H1 (cell line): ENCODE measurements at regions not wholly inside any gene's neighbourhood (a gene's known extent, or its start where the extent isn't known, plus 50 kb on each side); places are given as distances from the start of the nearest gene placed in this dataset.

Experiments used
- CTCF ChIA-PET: fragments of 300-600 bp; sonication (Branson Sonifier 250); formaldehyde crosslinking; loops from one replicate; lab custom pipeline; 2021; ENCODE audit not compliant: partially characterized antibody; lab: Charles Lee
- POLR2A ChIA-PET: fragments of 300-600 bp; sonication (Branson Sonifier 250); formaldehyde crosslinking; loops from one replicate; lab custom pipeline; 2021; ENCODE audit warnings: inconsistent platforms; ENCODE audit not compliant: partially characterized antibody; lab: Charles Lee
- DNase-seq, 2 experiments: peaks; one replicate each; pipeline versions ENCODE4 v3.0.0 to v3.0.0-alpha.2; 2010 to 2022; ENCODE audit warnings: low spot score in 2 of 2, low read depth in 1 of 2, mixed read lengths in 1 of 2
- FAIRE-seq: peaks from 2 replicates; lab custom pipeline; 2011; peaks lifted over from hg19 to GRCh38; lab: Jason Lieb, UNC
- H2AFZ ChIP-seq: 2 replicates; pipeline ENCODE4 v1.8.1; 2012; ENCODE audit warnings: low read length, inconsistent platforms
- H2AK5ac ChIP-seq: 2 replicates; pipeline ENCODE4 v1.6.1; 2013; ENCODE audit warnings: low read depth, low read length
- H2BK120ac ChIP-seq: replicated peaks from 2 replicates; pipeline ENCODE3; 2013; ENCODE audit warnings: low read depth, low read length, inconsistent platforms
- H2BK12ac ChIP-seq: 2 replicates; pipeline ENCODE4 v1.6.1; 2013; ENCODE audit warnings: low read depth, low read length
- H2BK15ac ChIP-seq: 2 replicates; pipeline ENCODE4 v1.6.1; 2013; ENCODE audit warnings: low read length
- H2BK20ac ChIP-seq: 2 replicates; pipeline ENCODE4 v1.6.1; 2013; ENCODE audit warnings: low read length
- H2BK5ac ChIP-seq: 2 replicates; pipeline ENCODE4 v1.6.1; 2013; ENCODE audit warnings: low read depth, low read length
- H3K14ac ChIP-seq: 2 replicates; pipeline ENCODE4 v1.6.1; 2013; ENCODE audit warnings: inconsistent platforms; ENCODE audit not compliant: insufficient read length
- H3K18ac ChIP-seq: 2 replicates; pipeline ENCODE4 v1.6.1; 2013; ENCODE audit warnings: low read length; ENCODE audit errors: extremely low read depth
- H3K23ac ChIP-seq: 2 replicates; pipeline ENCODE4 v1.6.1; 2013; ENCODE audit warnings: inconsistent platforms; ENCODE audit not compliant: insufficient read length
- H3K23me2 ChIP-seq: 2 replicates; pipeline ENCODE4 v1.6.1; 2013; ENCODE audit warnings: low read depth, low read length
- H3K27ac ChIP-seq: 2 replicates; pipeline ENCODE4 v1.6.1; 2011; ENCODE audit warnings: low read depth, low read length, inconsistent platforms
- H3K27me3 ChIP-seq, 4 experiments: replicated peaks in 1 of 4; 1 replicate in 1 of 4; 2 replicates in 3 of 4; pipeline versions ENCODE4 v1.6.1 to v1.8.1; 2011 to 2013; ENCODE audit warnings: low read length in 3 of 4, mild to moderate bottlenecking in 3 of 4, inconsistent platforms in 2 of 4, mixed read lengths in 2 of 4, moderate library complexity in 1 of 4; ENCODE audit not compliant: control insufficient read depth in 3 of 4, insufficient read depth in 3 of 4; ENCODE audit errors: extremely low read depth in 1 of 4
- H3K36me3 ChIP-seq, 4 experiments: 2 replicates each; pipeline versions ENCODE4 v1.6.1 to v1.8.1; 2011 to 2013; ENCODE audit warnings: mild to moderate bottlenecking in 4 of 4, low read length in 3 of 4, moderate library complexity in 2 of 4, control low read depth in 1 of 4, inconsistent platforms in 1 of 4; ENCODE audit not compliant: insufficient read depth in 4 of 4, control insufficient read depth in 2 of 4
- H3K4ac ChIP-seq: replicated peaks from 2 replicates; pipeline ENCODE3; 2013; ENCODE audit warnings: low read length, low read depth, mixed read lengths, inconsistent platforms; ENCODE audit not compliant: insufficient read length
- H3K4me1 ChIP-seq, 4 experiments: replicated peaks in 1 of 4; 1 replicate in 1 of 4; 2 replicates in 3 of 4; pipeline versions ENCODE4 v1.6.1 to v1.8.1; 2011 to 2013; ENCODE audit warnings: low read length in 3 of 4, inconsistent platforms in 2 of 4, mixed read lengths in 1 of 4; ENCODE audit not compliant: insufficient read depth in 4 of 4, control insufficient read depth in 3 of 4
- H3K4me2 ChIP-seq, 2 experiments: 2 replicates each; pipeline versions ENCODE4 v1.6.1 to v1.8.1; 2011 to 2013; ENCODE audit warnings: low read depth in 2 of 2, low read length in 2 of 2, control low read depth in 1 of 2, inconsistent platforms in 1 of 2, mild to moderate bottlenecking in 1 of 2; ENCODE audit not compliant: insufficient read depth in 1 of 2
- H3K4me3 ChIP-seq, 4 experiments: fragments of 200-600, 300-600 bp in 1 of 4; sonication (generic), shearing (Covaris generic), sonication (Bioruptor Twin) in 1 of 4; 2 replicates each; pipeline versions ENCODE4 v1.5.1 to v1.8.1; 2011 to 2016; ENCODE audit warnings: low read length in 4 of 4, low read depth in 3 of 4, control low read depth in 2 of 4, inconsistent platforms in 2 of 4, mild to moderate bottlenecking in 2 of 4, mixed read lengths in 1 of 4, moderate library complexity in 1 of 4; ENCODE audit not compliant: insufficient read depth in 2 of 4; ENCODE audit errors: extremely low read depth in 1 of 4
- H3K56ac ChIP-seq: replicated peaks from 2 replicates; pipeline ENCODE3; 2013; ENCODE audit warnings: low read depth, mild to moderate bottlenecking, mixed read lengths, low read length, inconsistent platforms; ENCODE audit not compliant: insufficient read length
- H3K79me1 ChIP-seq: 2 replicates; pipeline ENCODE4 v1.6.1; 2013; ENCODE audit warnings: low read depth, low read length, control low read depth
- H3K79me2 ChIP-seq, 2 experiments: 2 replicates each; pipeline versions ENCODE4 v1.6.1 to v1.8.1; 2012 to 2013; ENCODE audit warnings: low read length in 2 of 2, mild to moderate bottlenecking in 2 of 2, inconsistent platforms in 1 of 2; ENCODE audit not compliant: insufficient read depth in 2 of 2, control insufficient read depth in 1 of 2
- H3K9ac ChIP-seq, 4 experiments: replicated peaks in 1 of 4; 1 replicate in 1 of 4; 2 replicates in 3 of 4; pipeline versions ENCODE4 v1.6.1 to v1.8.1; 2011 to 2013; ENCODE audit warnings: low read depth in 3 of 4, low read length in 3 of 4, control low read depth in 2 of 4, mild to moderate bottlenecking in 2 of 4, moderate library complexity in 2 of 4, inconsistent platforms in 1 of 4; ENCODE audit errors: extremely low read depth in 1 of 4
- H3K9me3 ChIP-seq, 2 experiments: 2 replicates each; pipeline versions ENCODE4 v1.6.1 to v1.8.1; 2012 to 2013; ENCODE audit warnings: mild to moderate bottlenecking in 2 of 2, moderate library complexity in 2 of 2, control low read depth in 1 of 2, inconsistent platforms in 1 of 2, low read depth in 1 of 2, low read length in 1 of 2, mixed read lengths in 1 of 2; ENCODE audit not compliant: insufficient read depth in 2 of 2
- H4K20me1 ChIP-seq, 2 experiments: replicated peaks in 1 of 2; 2 replicates each; pipeline versions ENCODE3 to v1.8.1; 2011 to 2013; ENCODE audit warnings: inconsistent platforms in 2 of 2, low read length in 2 of 2, mild to moderate bottlenecking in 1 of 2; ENCODE audit not compliant: insufficient read depth in 2 of 2, control insufficient read depth in 1 of 2
- H4K5ac ChIP-seq: 2 replicates; pipeline ENCODE4 v1.6.1; 2013; ENCODE audit warnings: low read length, low read depth, mixed read lengths, inconsistent platforms; ENCODE audit not compliant: insufficient read length
- H4K8ac ChIP-seq: 2 replicates; pipeline ENCODE4 v1.8.0; 2013; ENCODE audit warnings: mild to moderate bottlenecking, moderate library complexity, low read length, inconsistent platforms; ENCODE audit not compliant: insufficient read depth; ENCODE audit errors: extremely low read depth
- H4K91ac ChIP-seq: replicated peaks from 2 replicates; pipeline ENCODE3; 2013; ENCODE audit warnings: low read length, mixed read lengths, inconsistent platforms; ENCODE audit not compliant: insufficient read length
- CREB1 ChIP-seq: IDR thresholded peaks from 2 replicates; pipeline ENCODE4 v1.6.1; 2012; ENCODE audit warnings: inconsistent platforms
- CTCF ChIP-seq, 3 experiments: IDR thresholded peaks; 1 replicate in 2 of 3; 2 replicates in 1 of 3; pipeline versions ENCODE4 v1.5.1 to v1.6.1; 2011; ENCODE audit warnings: low read length in 3 of 3, mild to moderate bottlenecking in 3 of 3, inconsistent platforms in 2 of 3, low read depth in 1 of 3, moderate library complexity in 1 of 3; ENCODE audit not compliant: insufficient read depth in 1 of 3; ENCODE audit errors: control extremely low read depth in 1 of 3
- GABPA ChIP-seq: IDR thresholded peaks from 2 replicates; pipeline ENCODE4 v1.6.1; 2011; ENCODE audit warnings: mild to moderate bottlenecking, low read length, moderate library complexity, borderline replicate concordance; ENCODE audit not compliant: insufficient read depth
- HDAC2 ChIP-seq, 2 experiments: fragments of 300-600 bp in 1 of 2; sonication (generic) in 1 of 2; IDR thresholded peaks; 2 replicates each; pipeline ENCODE4 v1.6.1; 2011 to 2012; ENCODE audit warnings: low read depth in 2 of 2, low read length in 2 of 2, mild to moderate bottlenecking in 2 of 2, moderate library complexity in 2 of 2, borderline replicate concordance in 1 of 2, inconsistent platforms in 1 of 2
- HDAC6 ChIP-seq: IDR thresholded peaks from one replicate; pipeline ENCODE4 v1.7.1; 2012; ENCODE audit warnings: low read depth, mild to moderate bottlenecking, inconsistent platforms, low read length, moderate library complexity
- JUN ChIP-seq: IDR thresholded peaks from 2 replicates; pipeline ENCODE4 v1.6.1; 2011; ENCODE audit warnings: low read depth, mild to moderate bottlenecking, improper control_type of control experiment, low read length
- SIX5 ChIP-seq: IDR thresholded peaks from 2 replicates; pipeline ENCODE4 v1.6.1; 2011; ENCODE audit warnings: mild to moderate bottlenecking, low read depth, low read length
- ZNF274 ChIP-seq: IDR thresholded peaks from 2 replicates; pipeline ENCODE4 v1.7.0; 2012; ENCODE audit warnings: low read length, borderline replicate concordance; ENCODE audit errors: extremely low read depth
- WGBS, 2 experiments: shearing (Covaris generic) in 1 of 2; methylation state at CpG; one replicate each; pipeline versions ENCODE4 v1.1.6 to v1.1.7; 2013 to 2015; ENCODE audit warnings: low lambda C conversion rate in 2 of 2, mixed read lengths in 2 of 2, inconsistent platforms in 1 of 2, low coverage in 1 of 2, missing lambda C conversion rate in 1 of 2; ENCODE audit not compliant: insufficient replicate concordance in 2 of 2, insufficient coverage in 1 of 2, insufficient read length in 1 of 2; ENCODE audit errors: extremely low coverage in 1 of 2, missing lambda C conversion rate in 1 of 2; 5-methylcytosine and 5-hydroxymethylcytosine counted together
- TF ChIP-seq, protein P1 (sequence below): IDR thresholded peaks from 2 replicates; pipeline ENCODE4 v1.6.1; 2012; ENCODE audit warnings: inconsistent platforms

DNA sequence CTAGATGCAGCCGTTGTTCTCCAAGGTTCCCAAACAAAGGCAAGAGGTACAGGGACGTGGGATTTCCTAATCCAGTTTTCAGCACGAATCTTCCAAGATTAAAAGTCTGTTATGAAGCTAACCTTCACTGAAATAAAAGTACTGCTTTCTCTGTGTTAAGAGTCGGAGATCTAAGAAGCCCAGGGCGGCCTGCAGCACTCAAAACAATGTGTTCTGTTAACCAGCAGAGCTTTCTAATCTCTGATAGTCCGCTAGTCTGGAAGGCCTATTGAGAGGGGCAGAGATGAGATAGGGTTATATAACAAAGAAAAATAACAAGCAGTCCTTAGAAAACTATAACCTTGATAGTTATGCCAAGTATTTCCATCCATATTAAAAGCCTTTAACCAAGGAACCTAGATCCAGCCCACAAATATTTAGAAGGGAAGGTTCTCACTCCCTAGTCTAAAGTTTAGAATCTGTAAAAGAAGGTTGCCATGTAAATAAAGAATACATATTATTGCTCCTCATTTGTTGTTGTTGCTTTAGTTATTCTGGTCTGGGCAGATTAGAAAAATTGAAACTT is 106.3 kb upstream of the SVIL start:
- 81% methylated on average over 6 of the region's 6 CpGs; no CpG with 5 or more reads in 1 of the 2 experiments for WGBS, 2 experiments
- Histone ChIP-seq H3K56ac (no peak overlapping the region), H2AFZ (no peak overlapping the region), H3K4ac (no peak overlapping the region), H3K36me3 (no peaks in the 10 kb centered on the region), H4K91ac (no peak overlapping the region), H2AK5ac (no peak overlapping the region), H3K23ac (no peak overlapping the region), H2BK12ac (no peak overlapping the region), H3K18ac (no peak overlapping the region), H3K4me2 (no peak overlapping the region), H3K23me2 (peaks cover 8% of the 10 kb centered on the region; the same call in 1 of the 2 replicates), H3K27ac (no peak overlapping the region), H2BK5ac (no peak overlapping the region), H3K79me2 (no peaks in the 10 kb centered on the region), H4K5ac (no peak overlapping the region), H4K8ac (no peak overlapping the region), H3K27me3 (peaks cover 0 to 14% (median 10%) of the 10 kb centered on the region in 4 experiments; a peak in 6 of 7 replicates), H3K79me1 (no peaks in the 10 kb centered on the region), H2BK20ac (no peak overlapping the region), H4K20me1 (no peaks in the 10 kb centered on the region), H3K14ac (no peak overlapping the region), H2BK15ac (no peak overlapping the region), H3K9ac (no peak overlapping the region), H3K4me3 (no peak overlapping the region), H3K9me3 (no peaks in the 10 kb centered on the region), H3K4me1 (no peaks in the 10 kb centered on the region), H2BK120ac (no peak overlapping the region)
- TF ChIP-seq JUN (no peak), HDAC2 (IDR thresholded peaks at IDR 0.05; ENCODE audit: borderline replicate concordance in 1 of 2, low read depth in 2 of 2, low read length in 2 of 2) (no peak), SIX5 (no peak), GABPA (no peak), ZNF274 (no peak), CTCF (IDR thresholded peaks at IDR 0.05; ENCODE audit: control extremely low read depth in 1 of 3, insufficient read depth in 1 of 3, low read depth in 1 of 3, low read length in 3 of 3) (no peak), CREB1 (no peak), HDAC6 (no peak)
- TF ChIP-seq, protein P1, sequence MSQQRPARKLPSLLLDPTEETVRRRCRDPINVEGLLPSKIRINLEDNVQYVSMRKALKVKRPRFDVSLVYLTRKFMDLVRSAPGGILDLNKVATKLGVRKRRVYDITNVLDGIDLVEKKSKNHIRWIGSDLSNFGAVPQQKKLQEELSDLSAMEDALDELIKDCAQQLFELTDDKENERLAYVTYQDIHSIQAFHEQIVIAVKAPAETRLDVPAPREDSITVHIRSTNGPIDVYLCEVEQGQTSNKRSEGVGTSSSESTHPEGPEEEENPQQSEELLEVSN, result no peak
- POLR2A ChIA-PET, result no interaction called here
- DNase-seq (no peak), FAIRE-seq (no peak)
- CTCF ChIA-PET, result interaction anchor here (0.6 to 1.3 kb wide), 3 partner anchors 16 to 113 kb away, joined by 3 read pairs; no protein-coding TSS in a partner anchor
